ENCODE measurements at regions not wholly inside any gene's neighbourhood (a gene's known extent, or its start where the extent isn't known, plus 50 kb on each side); places are given as distances from the start of the nearest gene placed in this dataset.

DNA sequence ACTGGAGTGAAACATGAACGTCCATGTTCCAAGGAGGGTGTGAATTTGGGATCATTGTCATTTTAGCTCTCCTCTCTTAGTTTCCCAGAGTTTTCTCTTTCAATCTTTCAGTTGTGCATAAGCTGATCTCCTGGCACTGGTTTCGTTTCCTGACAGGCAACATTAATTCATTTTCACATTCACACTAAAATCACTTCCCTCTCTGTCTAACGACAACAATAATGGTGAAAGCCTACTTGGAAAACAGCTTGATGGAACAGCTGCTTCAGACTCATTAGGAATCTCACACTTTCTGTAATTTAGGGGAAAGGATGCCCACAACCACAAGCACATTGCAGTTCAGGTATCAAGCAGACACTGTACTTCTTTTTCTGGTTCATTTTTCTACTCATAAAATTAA lies 188.6 kb downstream of the TRIM36 start:
- TF ChIP-seq CTCF (IDR thresholded peaks at IDR 0.05) (no peak), POLR2A (IDR thresholded peaks at IDR 0.05) (no peak)
